ENCODE measurements at regions not wholly inside any gene's neighbourhood (a gene's known extent, or its start where the extent isn't known, plus 50 kb on each side); places are given as distances from the start of the nearest gene placed in this dataset.

- no peaks in the 10 kb centered on the region for H3K4me1 ChIP-seq (ENCODE audit: control extremely low read depth in 1 of 4, control insufficient read depth in 4 of 4, insufficient read depth in 4 of 4, low read length in 3 of 4)
- no peak overlapping the region for H3K4me3 ChIP-seq (ENCODE audit: control insufficient read depth in 1 of 7, extremely low read depth in 1 of 7, insufficient read depth in 4 of 7, low read depth in 2 of 7, low read length in 6 of 7)
- 100% methylated on average over 1 of the region's 1 CpG for WGBS (ENCODE audit: insufficient coverage)
- H3K27me3 ChIP-seq (replicated peaks in 2 of 5; ENCODE audit: control insufficient read depth in 4 of 5, insufficient read depth in 5 of 5, low read length in 4 of 5), result no peaks in the 10 kb centered on the region
- DNase-seq, result no peak
- H3K27ac ChIP-seq (ENCODE audit: insufficient read depth in 1 of 2, low read depth in 1 of 2, low read length in 2 of 2, poor library complexity in 1 of 2, severe bottlenecking in 2 of 2), result no peak overlapping the region
- ChIA-PET POLR2A (no interaction called here), CTCF (no interaction called here)
- H3K9me3 ChIP-seq (ENCODE audit: control extremely low read depth in 1 of 5, control insufficient read depth in 4 of 5, insufficient read depth in 2 of 5, low read depth in 1 of 5, low read length in 4 of 5), result no peaks in the 10 kb centered on the region
- no peaks in the 10 kb centered on the region for H3K36me3 ChIP-seq (ENCODE audit: control insufficient read depth in 4 of 4, insufficient read depth in 4 of 4, low read length in 3 of 4)
These were observed 156.8 kb downstream of the IRX2 start for GRCh38 chr5:2594701-2595100.

GRCh38 chr5:2592766-2593165 lies 158.7 kb downstream of the IRX2 start:
- WGBS (ENCODE audit: insufficient coverage), result 92% methylated on average over 4 of the region's 10 CpGs
- Histone ChIP-seq H3K4me3 (ENCODE audit: control insufficient read depth in 1 of 7, extremely low read depth in 1 of 7, insufficient read depth in 4 of 7, low read depth in 2 of 7, low read length in 6 of 7) (no peak overlapping the region), H3K4me1 (ENCODE audit: control extremely low read depth in 1 of 4, control insufficient read depth in 4 of 4, insufficient read depth in 4 of 4, low read length in 3 of 4) (no peaks in the 10 kb centered on the region), H3K9me3 (ENCODE audit: control extremely low read depth in 1 of 5, control insufficient read depth in 4 of 5, insufficient read depth in 2 of 5, low read depth in 1 of 5, low read length in 4 of 5) (no peaks in the 10 kb centered on the region), H3K36me3 (ENCODE audit: control insufficient read depth in 4 of 4, insufficient read depth in 4 of 4, low read length in 3 of 4) (no peaks in the 10 kb centered on the region), H3K27me3 (replicated peaks in 2 of 5; ENCODE audit: control insufficient read depth in 4 of 5, insufficient read depth in 5 of 5, low read length in 4 of 5) (no peaks in the 10 kb centered on the region), H3K27ac (ENCODE audit: insufficient read depth in 1 of 2, low read depth in 1 of 2, low read length in 2 of 2, poor library complexity in 1 of 2, severe bottlenecking in 2 of 2) (no peak overlapping the region)
- ChIA-PET POLR2A (no interaction called here), CTCF (no interaction called here)
- DNase-seq, result no peak

- DNase-seq, result no peak
- CTCF ChIA-PET, result no interaction called here
- Histone ChIP-seq H3K36me3 (ENCODE audit: control insufficient read depth in 4 of 4, insufficient read depth in 4 of 4, low read length in 3 of 4) (no peaks in the 10 kb centered on the region), H3K9me3 (ENCODE audit: control extremely low read depth in 1 of 5, control insufficient read depth in 4 of 5, insufficient read depth in 2 of 5, low read depth in 1 of 5, low read length in 4 of 5) (no peaks in the 10 kb centered on the region), H3K4me3 (ENCODE audit: control insufficient read depth in 1 of 7, extremely low read depth in 1 of 7, insufficient read depth in 4 of 7, low read depth in 2 of 7, low read length in 6 of 7) (no peak overlapping the region), H3K27me3 (replicated peaks in 2 of 5; ENCODE audit: control insufficient read depth in 4 of 5, insufficient read depth in 5 of 5, low read length in 4 of 5) (no peaks in the 10 kb centered on the region), H3K4me1 (ENCODE audit: control extremely low read depth in 1 of 4, control insufficient read depth in 4 of 4, insufficient read depth in 4 of 4, low read length in 3 of 4) (no peaks in the 10 kb centered on the region), H3K27ac (ENCODE audit: insufficient read depth in 1 of 2, low read depth in 1 of 2, low read length in 2 of 2, poor library complexity in 1 of 2, severe bottlenecking in 2 of 2) (no peak overlapping the region)
- 73% methylated on average over 19 of the region's 19 CpGs for WGBS (ENCODE audit: insufficient coverage)
- POLR2A ChIA-PET, result no interaction called here
These were observed 159.6 kb downstream of the IRX2 start for GRCh38 chr5:2591777-2592453.

DNA sequence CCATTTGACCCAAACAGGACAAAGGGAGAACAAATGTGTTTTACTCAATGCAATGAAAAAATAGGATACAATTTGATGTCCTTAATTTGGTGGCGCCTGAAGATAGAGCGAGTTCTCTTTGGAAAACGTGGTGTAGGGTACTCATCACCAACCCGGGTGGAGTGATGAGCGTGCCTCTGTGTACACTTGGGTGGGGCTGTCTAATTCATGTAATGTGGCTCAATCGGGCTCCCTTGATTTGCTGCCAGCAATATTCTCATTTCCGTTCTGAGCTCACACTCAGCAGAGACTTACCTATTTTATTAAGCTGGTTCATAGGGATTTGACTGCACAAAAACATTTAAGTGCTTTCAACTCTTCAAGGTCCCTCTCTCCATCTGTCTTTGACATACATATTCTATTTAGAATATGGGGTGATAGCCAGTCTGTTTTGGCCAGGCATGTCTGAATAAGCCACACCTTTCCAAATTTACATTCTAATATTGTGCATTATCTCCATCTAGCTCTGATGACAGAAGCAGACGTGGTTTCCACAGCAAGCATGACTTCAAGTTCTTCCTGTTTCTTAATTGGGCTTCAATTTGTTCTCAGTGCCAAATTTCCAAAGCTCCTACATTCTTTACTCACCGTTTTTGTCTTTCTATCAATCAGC lies 162.5 kb downstream of the IRX2 start:
- DNase-seq, result no peak
- 89% methylated on average over 7 of the region's 9 CpGs for WGBS (ENCODE audit: insufficient coverage)
- no peaks in the 10 kb centered on the region for H3K27me3 ChIP-seq (replicated peaks in 2 of 5; ENCODE audit: control insufficient read depth in 4 of 5, insufficient read depth in 5 of 5, low read length in 4 of 5)
- H3K9me3 ChIP-seq (ENCODE audit: control extremely low read depth in 1 of 5, control insufficient read depth in 4 of 5, insufficient read depth in 2 of 5, low read depth in 1 of 5, low read length in 4 of 5), result peaks cover 0 to 3% (median 0%) of the 10 kb centered on the region in 5 experiments
- ChIA-PET CTCF (no interaction called here), POLR2A (no interaction called here)
- H3K4me3 ChIP-seq (ENCODE audit: control insufficient read depth in 1 of 7, extremely low read depth in 1 of 7, insufficient read depth in 4 of 7, low read depth in 2 of 7, low read length in 6 of 7), result no peak overlapping the region
- no peaks in the 10 kb centered on the region for H3K36me3 ChIP-seq (ENCODE audit: control insufficient read depth in 4 of 4, insufficient read depth in 4 of 4, low read length in 3 of 4)
- H3K27ac ChIP-seq (ENCODE audit: insufficient read depth in 1 of 2, low read depth in 1 of 2, low read length in 2 of 2, poor library complexity in 1 of 2, severe bottlenecking in 2 of 2), result no peak overlapping the region
- H3K4me1 ChIP-seq (ENCODE audit: control extremely low read depth in 1 of 4, control insufficient read depth in 4 of 4, insufficient read depth in 4 of 4, low read length in 3 of 4), result no peaks in the 10 kb centered on the region

DNA sequence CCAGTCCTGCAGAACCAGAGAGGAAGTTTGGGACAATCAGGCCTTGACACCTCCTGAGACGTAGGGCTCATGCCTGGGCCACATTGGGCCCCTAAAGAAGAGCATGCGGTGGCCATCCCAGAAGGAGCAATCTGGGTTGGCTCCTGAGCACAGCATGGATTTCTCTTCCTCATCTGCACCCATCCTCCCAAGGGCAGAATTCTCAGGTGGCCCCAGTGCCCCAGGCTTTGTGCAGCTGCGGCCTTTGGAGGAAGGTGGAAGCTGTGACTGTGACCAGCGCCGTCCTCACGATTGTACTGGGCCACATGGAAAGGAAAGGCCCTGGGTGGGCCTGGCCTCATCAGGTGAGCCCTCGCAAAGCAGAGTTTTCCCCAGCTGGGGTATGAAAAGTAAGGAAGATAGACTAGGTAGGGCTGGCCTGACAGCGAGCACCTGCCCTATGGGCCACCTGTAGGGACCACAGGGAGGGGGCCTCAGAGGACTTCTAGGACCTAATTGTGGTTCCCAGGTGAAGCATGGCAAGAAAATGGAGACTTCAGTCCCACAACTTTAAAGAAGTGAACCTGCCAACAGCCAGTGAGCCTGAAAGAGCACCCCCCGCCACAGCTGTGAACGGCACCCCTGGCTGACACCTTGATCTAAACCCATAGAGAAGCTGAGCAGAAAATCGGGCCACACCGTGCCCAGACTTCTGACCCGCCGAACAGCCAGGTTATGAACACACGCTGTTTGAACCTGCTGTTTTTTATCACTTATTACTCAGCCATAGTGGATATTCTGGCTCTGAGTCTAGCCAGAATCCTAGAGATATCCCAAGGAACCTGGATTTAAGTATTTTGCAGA lies 164.1 kb downstream of the IRX2 start:
- H3K9me3 ChIP-seq (ENCODE audit: control extremely low read depth in 1 of 5, control insufficient read depth in 4 of 5, insufficient read depth in 2 of 5, low read depth in 1 of 5, low read length in 4 of 5), result peaks cover 0 to 4% (median 0%) of the 10 kb centered on the region in 5 experiments
- H3K4me3 ChIP-seq (ENCODE audit: control insufficient read depth in 1 of 7, extremely low read depth in 1 of 7, insufficient read depth in 4 of 7, low read depth in 2 of 7, low read length in 6 of 7), result no peak overlapping the region
- DNase-seq, result no peak
- 92% methylated on average over 14 of the region's 15 CpGs for WGBS (ENCODE audit: insufficient coverage)
- H3K36me3 ChIP-seq (ENCODE audit: control insufficient read depth in 4 of 4, insufficient read depth in 4 of 4, low read length in 3 of 4), result no peaks in the 10 kb centered on the region
- H3K27me3 ChIP-seq (replicated peaks in 2 of 5; ENCODE audit: control insufficient read depth in 4 of 5, insufficient read depth in 5 of 5, low read length in 4 of 5), result no peaks in the 10 kb centered on the region
- H3K27ac ChIP-seq (ENCODE audit: insufficient read depth in 1 of 2, low read depth in 1 of 2, low read length in 2 of 2, poor library complexity in 1 of 2, severe bottlenecking in 2 of 2), result no peak overlapping the region
- POLR2A ChIA-PET, result no interaction called here
- H3K4me1 ChIP-seq (ENCODE audit: control extremely low read depth in 1 of 4, control insufficient read depth in 4 of 4, insufficient read depth in 4 of 4, low read length in 3 of 4), result no peaks in the 10 kb centered on the region
- CTCF ChIA-PET, result no interaction called here

GRCh38 chr5:2586016-2586715 lies 165.3 kb downstream of the IRX2 start:
- H3K27me3 ChIP-seq (replicated peaks in 2 of 5; ENCODE audit: control insufficient read depth in 4 of 5, insufficient read depth in 5 of 5, low read length in 4 of 5), result no peaks in the 10 kb centered on the region
- WGBS (ENCODE audit: insufficient coverage), result 96% methylated on average over 8 of the region's 9 CpGs
- no peak for DNase-seq
- H3K4me1 ChIP-seq (ENCODE audit: control extremely low read depth in 1 of 4, control insufficient read depth in 4 of 4, insufficient read depth in 4 of 4, low read length in 3 of 4), result no peaks in the 10 kb centered on the region
- no peaks in the 10 kb centered on the region for H3K36me3 ChIP-seq (ENCODE audit: control insufficient read depth in 4 of 4, insufficient read depth in 4 of 4, low read length in 3 of 4)
- no peak overlapping the region for H3K27ac ChIP-seq (ENCODE audit: insufficient read depth in 1 of 2, low read depth in 1 of 2, low read length in 2 of 2, poor library complexity in 1 of 2, severe bottlenecking in 2 of 2)
- H3K9me3 ChIP-seq (ENCODE audit: control extremely low read depth in 1 of 5, control insufficient read depth in 4 of 5, insufficient read depth in 2 of 5, low read depth in 1 of 5, low read length in 4 of 5), result peaks cover 0 to 4% (median 3%) of the 10 kb centered on the region in 5 experiments
- ChIA-PET CTCF (no interaction called here), POLR2A (no interaction called here)
- H3K4me3 ChIP-seq (ENCODE audit: control insufficient read depth in 1 of 7, extremely low read depth in 1 of 7, insufficient read depth in 4 of 7, low read depth in 2 of 7, low read length in 6 of 7), result no peak overlapping the region
